ENCODE measurements at regions not wholly inside any gene's neighbourhood (a gene's known extent, or its start where the extent isn't known, plus 50 kb on each side); places are given as distances from the start of the nearest gene placed in this dataset.

DNA sequence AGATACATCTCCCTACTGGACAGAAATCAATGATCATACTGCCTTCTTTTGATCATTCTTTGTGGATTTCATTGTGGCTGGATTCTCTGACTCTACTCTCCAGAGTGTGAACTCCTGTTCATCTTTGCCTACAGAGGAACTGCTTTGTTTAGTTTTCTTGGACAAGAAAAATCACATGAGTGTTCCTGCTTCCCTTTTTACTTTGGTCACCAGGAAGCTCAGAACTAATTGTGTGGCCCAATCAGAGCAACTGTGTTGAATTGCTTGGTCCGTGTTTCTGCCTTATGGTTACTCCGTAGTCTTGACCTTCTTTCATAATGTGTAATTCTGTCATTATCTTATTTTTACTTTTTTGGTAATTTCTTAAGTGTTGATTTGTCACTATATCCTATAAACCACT, 97.0 kb downstream of the MAF start:
- no peak for ATAC-seq (ENCODE audit: low read depth)
- H3K4me1 ChIP-seq (ENCODE audit: control insufficient read depth, insufficient read depth, low read length) = no peaks in the 10 kb centered on the region
- no peaks in the 10 kb centered on the region for H3K36me3 ChIP-seq (ENCODE audit: control insufficient read depth, insufficient read depth, low read length)
- H2AFZ ChIP-seq (replicated peaks; ENCODE audit: low read length, poor library complexity) = no peak overlapping the region
- no peak overlapping the region for H3K9ac ChIP-seq (ENCODE audit: low read depth, low read length)
- H3K27me3 ChIP-seq (ENCODE audit: control insufficient read depth, insufficient read depth, low read length) = no peaks in the 10 kb centered on the region
- H3K4ac ChIP-seq (ENCODE audit: low read depth, low read length) = no peak overlapping the region
- no peak overlapping the region for H2BK15ac ChIP-seq (ENCODE audit: low read depth, low read length)
- H3K9me1 ChIP-seq (ENCODE audit: insufficient read depth, low read length) = no peaks in the 10 kb centered on the region
- no peak overlapping the region for H4K91ac ChIP-seq (ENCODE audit: insufficient read depth, low read depth, low read length)
- dilution Hi-C loops (cut with HindIII; ENCODE audit: low sequenced_read_pairs, unreplicated experiment) (no loop called here), intact Hi-C loops (cut with micrococcal nuclease) (no loop called here), in situ Hi-C loops (cut with MboI; ENCODE audit: low sequenced_read_pairs) (no loop called here)
- H3K9me3 ChIP-seq (ENCODE audit: control insufficient read depth, insufficient read depth, low read length) = peaks cover 23% of the 10 kb centered on the region
- H2BK5ac ChIP-seq (ENCODE audit: low read depth, low read length, poor library complexity, severe bottlenecking) = no peak overlapping the region
- DNase-seq = no peak
- H2AK9ac ChIP-seq (replicated peaks; ENCODE audit: low read depth, low read length, poor library complexity) = no peak overlapping the region
- ChIA-PET CTCF (no interaction called here), POLR2A (ENCODE audit: unreplicated experiment) (no interaction called here)
- H3K27ac ChIP-seq (ENCODE audit: insufficient read depth, low read length) = no peak overlapping the region
- H4K8ac ChIP-seq (ENCODE audit: low read depth in 2 of 2, low read length in 2 of 2) = no peak overlapping the region
- H2BK20ac ChIP-seq (ENCODE audit: low read depth, low read length) = no peak overlapping the region
- WGBS, 2 experiments (ENCODE audit: extremely low coverage in 2 of 2, insufficient read length in 1 of 2) = no CpG with 5 or more reads among the region's 2 CpGs
- H4K20me1 ChIP-seq (ENCODE audit: insufficient read depth, low read length) = no peaks in the 10 kb centered on the region
- H4K5ac ChIP-seq (ENCODE audit: low read depth, low read length) = no peak overlapping the region
- no peak overlapping the region for H3K4me2 ChIP-seq (ENCODE audit: low read depth, low read length)
- no peak overlapping the region for H3K14ac ChIP-seq (replicated peaks; ENCODE audit: low read depth, low read length)
- H3K23ac ChIP-seq (ENCODE audit: low read depth, low read length) = no peak overlapping the region
- TF ChIP-seq MXI1 (IDR thresholded peaks at IDR 0.05; ENCODE audit: borderline replicate concordance, low read depth, low read length) = no peak
- no peak for TF ChIP-seq MAFK (IDR thresholded peaks at IDR 0.05; ENCODE audit: low read depth, low read length)
- no peak for TF ChIP-seq RAD21 (IDR thresholded peaks at IDR 0.05; ENCODE audit: low read length)
- TF ChIP-seq, protein P1, sequence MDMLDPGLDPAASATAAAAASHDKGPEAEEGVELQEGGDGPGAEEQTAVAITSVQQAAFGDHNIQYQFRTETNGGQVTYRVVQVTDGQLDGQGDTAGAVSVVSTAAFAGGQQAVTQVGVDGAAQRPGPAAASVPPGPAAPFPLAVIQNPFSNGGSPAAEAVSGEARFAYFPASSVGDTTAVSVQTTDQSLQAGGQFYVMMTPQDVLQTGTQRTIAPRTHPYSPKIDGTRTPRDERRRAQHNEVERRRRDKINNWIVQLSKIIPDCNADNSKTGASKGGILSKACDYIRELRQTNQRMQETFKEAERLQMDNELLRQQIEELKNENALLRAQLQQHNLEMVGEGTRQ (IDR thresholded peaks at IDR 0.05; ENCODE audit: low read depth, low read length) = no peak
- TF ChIP-seq RCOR1 (IDR thresholded peaks at IDR 0.05; ENCODE audit: insufficient replicate concordance, low read length) = no peak
- no peak for TF ChIP-seq MAZ (IDR thresholded peaks at IDR 0.05; ENCODE audit: borderline replicate concordance, low read depth, low read length)
- no peaks in the 10 kb centered on the region for H3K79me1 ChIP-seq (ENCODE audit: low read depth in 1 of 2, low read length in 2 of 2)
- no peak overlapping the region for H3K56ac ChIP-seq (ENCODE audit: extremely low read depth, insufficient read depth, low read length)
- no peak overlapping the region for H2AK5ac ChIP-seq (ENCODE audit: low read depth, low read length)
- no peak overlapping the region for H3K18ac ChIP-seq (ENCODE audit: low read depth, low read length)
- no TSS peak for BruUV-seq (replicated peaks)
- no peak overlapping the region for H2BK120ac ChIP-seq (ENCODE audit: low read depth, low read length)
- no peak overlapping the region for H3K4me3 ChIP-seq (ENCODE audit: insufficient read depth, low read depth, low read length)
